Testis (tissue), 2 donors: ENCODE measurements at regions not wholly inside any gene's neighbourhood (a gene's known extent, or its start where the extent isn't known, plus 50 kb on each side); places are given as distances from the start of the nearest gene placed in this dataset.
"Not testable (repeated sequence)": the region's sequence is repeated elsewhere in the genome, so short reads cannot be mapped to it uniquely, and the experiment has no call there.

Experiments
- POLR2A ChIP-seq: fragments of 450-650 bp; IDR thresholded peaks from one replicate; pipeline ENCODE4 v1.6.1; 2017; ENCODE audit warnings: antibody characterized with exemption, mild to moderate bottlenecking, moderate library complexity
- TF ChIP-seq, protein P1 (sequence below), 3 experiments: fragments of 450-650 bp in 2 of 3; fragments of 200-600 bp in 1 of 3; sonication (generic) in 1 of 3; IDR thresholded peaks; one replicate each; pipeline ENCODE4 v1.5.1; 2016 to 2019; ENCODE audit warnings: antibody characterized with exemption in 3 of 3, mild to moderate bottlenecking in 2 of 3, moderate library complexity in 1 of 3

DNA sequence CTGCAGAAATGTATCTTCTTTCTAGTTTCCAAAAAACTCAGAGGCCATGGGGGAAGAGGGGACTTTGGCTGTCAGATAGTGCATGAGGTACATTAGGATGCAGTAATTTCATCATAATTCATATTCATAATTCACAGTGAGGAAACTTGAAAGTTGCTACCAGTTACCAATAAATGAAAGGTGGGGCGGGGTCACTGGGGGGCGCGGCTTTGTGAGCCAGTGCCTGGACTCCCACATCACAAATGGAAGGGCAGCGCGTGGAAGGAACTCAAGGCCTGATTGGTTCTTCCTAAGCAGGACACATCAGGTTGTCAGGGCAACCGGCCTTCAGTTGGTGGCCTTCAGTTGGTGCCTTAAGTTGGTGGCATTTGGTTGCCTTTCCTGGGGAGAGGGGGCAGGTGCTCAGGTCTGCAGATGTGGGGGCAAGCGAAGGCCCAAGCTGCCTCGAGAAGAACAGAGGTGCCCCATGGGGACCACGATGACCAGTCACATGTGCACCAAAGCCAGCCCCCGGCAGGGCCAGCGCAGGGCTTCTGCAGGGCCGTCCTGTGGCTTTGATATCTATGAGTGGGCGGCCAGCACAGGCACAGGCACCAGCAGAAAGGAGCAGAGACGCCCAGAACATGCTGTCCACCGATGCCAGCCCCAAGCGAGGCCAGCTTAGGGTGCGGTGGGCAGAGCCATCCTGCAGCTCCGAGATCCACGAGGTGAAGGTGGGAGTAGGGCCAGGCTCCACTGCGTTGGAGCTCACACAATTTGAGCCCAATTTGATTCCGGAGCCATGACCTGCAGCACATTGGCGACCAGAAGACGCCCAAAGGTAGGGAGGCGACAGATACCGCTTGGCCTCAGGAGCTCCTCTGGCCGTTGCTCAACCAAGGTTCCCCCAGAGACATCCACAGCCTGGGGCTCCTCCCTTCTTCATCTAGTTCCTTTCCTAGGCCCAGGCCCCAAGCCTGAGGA lies 3248.2 kb upstream of the OR11H1 start:
- TF ChIP-seq, protein P1, sequence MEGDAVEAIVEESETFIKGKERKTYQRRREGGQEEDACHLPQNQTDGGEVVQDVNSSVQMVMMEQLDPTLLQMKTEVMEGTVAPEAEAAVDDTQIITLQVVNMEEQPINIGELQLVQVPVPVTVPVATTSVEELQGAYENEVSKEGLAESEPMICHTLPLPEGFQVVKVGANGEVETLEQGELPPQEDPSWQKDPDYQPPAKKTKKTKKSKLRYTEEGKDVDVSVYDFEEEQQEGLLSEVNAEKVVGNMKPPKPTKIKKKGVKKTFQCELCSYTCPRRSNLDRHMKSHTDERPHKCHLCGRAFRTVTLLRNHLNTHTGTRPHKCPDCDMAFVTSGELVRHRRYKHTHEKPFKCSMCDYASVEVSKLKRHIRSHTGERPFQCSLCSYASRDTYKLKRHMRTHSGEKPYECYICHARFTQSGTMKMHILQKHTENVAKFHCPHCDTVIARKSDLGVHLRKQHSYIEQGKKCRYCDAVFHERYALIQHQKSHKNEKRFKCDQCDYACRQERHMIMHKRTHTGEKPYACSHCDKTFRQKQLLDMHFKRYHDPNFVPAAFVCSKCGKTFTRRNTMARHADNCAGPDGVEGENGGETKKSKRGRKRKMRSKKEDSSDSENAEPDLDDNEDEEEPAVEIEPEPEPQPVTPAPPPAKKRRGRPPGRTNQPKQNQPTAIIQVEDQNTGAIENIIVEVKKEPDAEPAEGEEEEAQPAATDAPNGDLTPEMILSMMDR (IDR thresholded peaks at IDR 0.05): not testable (repeated sequence)
- TF ChIP-seq POLR2A: not testable (repeated sequence)
